ENCODE measurements at regions not wholly inside any gene's neighbourhood (a gene's known extent, or its start where the extent isn't known, plus 50 kb on each side); places are given as distances from the start of the nearest gene placed in this dataset.

DNA sequence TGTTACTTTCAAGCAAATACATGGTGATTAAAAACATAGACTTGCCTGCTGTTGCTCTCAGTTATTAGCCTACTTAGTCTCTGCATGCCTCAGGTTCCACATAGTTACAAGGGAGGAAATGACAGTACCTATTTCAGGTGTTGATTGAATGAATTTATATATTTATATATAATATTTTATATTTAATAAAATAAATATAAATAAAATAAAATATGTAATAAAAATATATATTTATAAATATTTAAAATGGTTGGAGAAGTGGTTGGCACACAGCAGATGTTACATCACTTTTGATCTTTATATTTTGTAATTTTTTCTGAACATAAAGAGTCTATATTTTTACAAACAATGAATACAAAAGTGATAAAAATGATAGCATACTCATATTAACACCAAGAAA, 716.0 kb upstream of the EYS start:
- TF ChIP-seq POLR2A (IDR thresholded peaks at IDR 0.05; ENCODE audit: low read depth, low read length) (no peak), TAF1 (IDR thresholded peaks at IDR 0.05; ENCODE audit: low read depth, low read length) (no peak), POLR2AphosphoS5 (IDR thresholded peaks at IDR 0.05; ENCODE audit: low read depth, low read length) (no peak)

Measured in GM12891 (cell line).